NCI-H2196 treated with DMSO at 0.1 percent for 48 hours (cell line): ENCODE measurements at regions not wholly inside any gene's neighbourhood (a gene's known extent, or its start where the extent isn't known, plus 50 kb on each side); places are given as distances from the start of the nearest gene placed in this dataset.

Experiments used
- DNase-seq: peaks from one replicate; lab custom pipeline; 2025; ENCODE audit not compliant: unreplicated experiment; lab: John Stamatoyannopoulos, UW

DNA sequence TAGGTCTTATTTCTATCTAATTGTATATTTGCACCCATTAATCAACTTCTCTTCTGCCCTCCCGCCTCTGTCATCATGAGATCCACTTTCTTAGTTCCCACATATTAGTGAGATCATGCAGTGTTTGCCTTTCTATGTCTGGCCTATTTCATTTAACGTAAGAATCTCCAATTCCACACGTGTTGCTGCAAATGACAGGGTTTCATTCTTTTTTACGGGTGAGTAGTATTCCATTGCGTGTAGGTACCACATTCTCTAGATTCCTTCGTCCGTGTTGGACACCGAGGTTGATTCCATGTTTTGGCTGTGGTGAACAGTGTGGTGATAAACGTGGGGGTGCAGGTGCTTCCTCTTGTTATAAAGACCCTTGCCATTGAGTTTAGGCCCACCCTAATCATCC lies 64.7 kb upstream of the GSE1 start:
- DNase-seq = no peak

DNA sequence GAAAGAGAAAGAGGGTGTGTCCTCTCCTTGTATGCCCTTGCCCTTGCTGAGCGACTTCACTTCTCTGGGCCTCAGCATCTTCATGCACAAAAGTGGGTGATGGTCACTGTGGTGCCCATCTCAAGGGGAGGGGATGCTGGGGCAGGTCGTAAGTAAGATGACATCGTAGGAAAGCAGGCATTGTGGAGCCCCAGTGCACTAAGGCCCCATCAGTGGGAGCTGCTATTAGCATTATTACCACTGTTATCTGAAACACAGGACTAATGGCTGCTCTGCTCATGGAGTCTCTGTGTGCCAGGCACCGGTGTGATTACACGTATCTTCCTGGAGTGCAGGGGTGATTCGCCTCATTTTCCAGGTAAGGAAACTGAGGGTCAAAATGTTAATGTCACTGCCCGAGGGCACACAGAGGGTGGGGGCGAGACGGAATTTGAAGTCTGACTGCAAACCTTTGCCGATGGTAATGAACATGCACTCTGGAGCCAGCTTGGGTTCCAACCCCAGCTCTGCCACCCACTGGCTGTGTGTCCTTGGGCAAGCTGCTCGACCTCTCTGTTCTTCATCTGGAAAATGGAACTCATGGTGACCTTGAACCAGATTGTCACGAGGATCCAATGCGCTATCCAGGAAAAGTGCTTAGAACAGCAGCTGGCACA lies 63.2 kb upstream of the GSE1 start:
- no peak for DNase-seq

DNA sequence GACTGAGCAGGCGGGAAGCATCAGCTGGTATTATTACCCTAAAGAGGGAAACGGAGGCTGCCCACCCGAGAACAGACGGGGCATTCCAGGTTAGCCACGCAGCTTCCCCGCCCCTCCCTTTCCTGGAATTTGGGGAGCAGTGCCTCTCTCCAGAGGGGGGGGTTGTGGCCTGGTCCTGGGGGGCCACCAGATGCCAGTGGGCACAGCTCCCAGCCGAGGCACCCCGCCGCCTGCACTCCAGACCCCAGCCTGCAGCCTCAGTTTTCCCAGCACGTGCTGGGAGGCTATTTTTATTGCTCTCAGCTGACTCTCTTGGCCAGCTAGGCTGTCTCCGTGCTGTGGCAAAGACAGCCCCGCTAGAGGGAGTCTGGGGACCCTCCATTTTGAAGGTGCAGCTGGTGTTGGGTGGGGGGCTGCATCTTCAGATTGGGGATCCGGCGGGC lies 62.7 kb upstream of the GSE1 start:
- DNase-seq = no peak

DNA sequence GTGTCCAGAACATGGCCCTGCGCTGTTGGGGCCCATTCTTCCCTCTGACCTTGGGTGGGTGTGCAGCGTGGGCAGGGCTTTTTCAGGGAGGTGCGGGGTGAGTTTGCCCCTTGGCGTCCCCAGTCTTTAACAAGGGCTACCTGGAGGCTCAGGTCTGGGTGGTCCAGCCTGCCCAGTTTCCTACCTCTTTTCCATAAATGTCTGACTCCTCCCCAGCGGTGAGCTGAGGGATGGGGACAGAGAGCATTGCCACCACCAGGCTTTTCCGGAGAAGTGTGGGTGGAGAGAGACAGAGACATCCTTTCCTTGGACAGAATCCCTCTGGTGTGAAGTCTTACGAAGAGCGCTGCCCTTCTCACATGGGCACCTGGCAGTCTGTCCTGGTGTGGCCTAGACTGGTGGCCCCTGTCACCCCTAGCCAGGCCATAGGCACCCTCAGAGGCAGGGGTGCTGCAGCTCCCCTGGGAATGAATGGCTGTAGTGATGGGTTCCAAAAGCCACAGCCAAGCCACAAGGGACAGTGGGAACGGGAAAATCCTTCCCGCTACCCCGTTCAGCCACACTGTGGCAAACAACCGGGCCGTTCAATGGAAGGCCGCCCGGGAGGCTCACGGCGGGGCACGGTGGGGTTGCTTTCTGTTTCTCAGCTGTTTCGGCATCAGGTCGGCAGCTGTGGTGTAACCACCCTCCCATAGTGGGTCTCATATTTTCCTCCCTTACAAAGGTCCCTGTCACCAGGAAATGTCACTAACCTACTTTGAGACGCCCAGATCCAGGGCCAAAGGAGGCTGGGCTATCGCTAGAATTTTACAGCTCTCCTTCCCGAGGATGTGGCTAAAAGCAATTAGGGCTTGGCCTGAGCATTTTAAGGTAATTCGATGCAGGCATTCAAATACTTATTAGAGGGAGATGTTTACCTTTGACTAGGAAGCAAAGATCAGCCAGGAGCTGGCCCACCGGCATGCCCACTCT lies 61.9 kb upstream of the GSE1 start:
- no peak for DNase-seq

DNA sequence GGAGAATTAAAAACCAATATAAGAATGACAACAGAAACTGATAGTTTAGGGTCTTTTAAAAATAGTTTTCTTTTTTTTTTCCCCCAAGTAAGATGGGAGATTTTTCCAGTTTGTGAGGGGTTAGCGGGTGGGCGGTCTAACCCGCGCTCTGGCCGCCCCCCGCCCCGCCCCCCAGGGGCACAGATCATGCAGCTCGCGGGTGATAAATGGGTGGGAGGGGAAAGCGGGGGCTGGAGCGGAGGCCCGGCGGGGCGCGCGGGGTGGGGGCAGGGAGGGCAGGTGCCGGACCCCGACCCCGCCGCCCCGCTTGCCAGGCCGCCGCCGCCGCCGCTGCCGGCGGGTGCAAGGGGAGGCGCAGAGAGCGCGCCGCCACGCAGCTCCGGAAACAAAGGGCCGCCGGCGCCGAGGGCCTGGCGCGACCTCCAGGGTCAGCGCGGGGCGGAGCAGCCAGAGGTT lies 60.1 kb upstream of the GSE1 start:
- no peak for DNase-seq

DNA sequence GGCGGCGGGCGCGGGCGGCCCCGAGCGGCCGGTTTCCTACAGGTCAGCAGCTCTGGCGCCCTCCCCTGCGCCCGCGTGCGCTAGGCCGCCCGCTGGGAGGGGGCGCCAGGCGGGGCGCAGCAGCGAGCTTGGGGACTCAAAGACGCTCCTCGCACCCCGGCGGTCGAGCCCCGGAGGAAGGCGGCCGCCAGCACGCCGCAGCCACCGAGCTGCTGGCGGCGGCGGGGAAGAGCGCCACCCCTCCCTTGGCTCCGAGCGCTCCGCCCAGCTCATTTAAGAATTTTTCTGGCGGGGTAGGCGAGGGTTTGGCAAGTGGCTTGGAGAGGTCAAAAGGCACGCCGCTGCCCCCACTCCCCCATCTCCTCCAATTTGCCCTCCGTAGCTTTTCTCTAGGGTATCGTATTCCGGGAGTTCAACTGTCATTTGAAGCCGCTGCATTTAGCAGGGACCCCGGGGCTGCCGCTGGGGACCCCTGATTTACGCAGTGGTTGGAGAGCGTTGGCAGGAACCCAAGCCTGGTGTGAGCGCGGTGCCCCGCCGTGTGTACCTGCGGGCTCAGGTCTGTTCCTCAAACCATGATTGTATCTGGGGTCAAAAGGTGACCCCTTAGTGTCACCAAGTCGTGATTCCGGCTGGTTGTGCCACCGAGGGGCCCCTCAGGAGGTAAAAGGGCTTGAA lies 59.5 kb upstream of the GSE1 start:
- DNase-seq = peak; percentile 69

DNA sequence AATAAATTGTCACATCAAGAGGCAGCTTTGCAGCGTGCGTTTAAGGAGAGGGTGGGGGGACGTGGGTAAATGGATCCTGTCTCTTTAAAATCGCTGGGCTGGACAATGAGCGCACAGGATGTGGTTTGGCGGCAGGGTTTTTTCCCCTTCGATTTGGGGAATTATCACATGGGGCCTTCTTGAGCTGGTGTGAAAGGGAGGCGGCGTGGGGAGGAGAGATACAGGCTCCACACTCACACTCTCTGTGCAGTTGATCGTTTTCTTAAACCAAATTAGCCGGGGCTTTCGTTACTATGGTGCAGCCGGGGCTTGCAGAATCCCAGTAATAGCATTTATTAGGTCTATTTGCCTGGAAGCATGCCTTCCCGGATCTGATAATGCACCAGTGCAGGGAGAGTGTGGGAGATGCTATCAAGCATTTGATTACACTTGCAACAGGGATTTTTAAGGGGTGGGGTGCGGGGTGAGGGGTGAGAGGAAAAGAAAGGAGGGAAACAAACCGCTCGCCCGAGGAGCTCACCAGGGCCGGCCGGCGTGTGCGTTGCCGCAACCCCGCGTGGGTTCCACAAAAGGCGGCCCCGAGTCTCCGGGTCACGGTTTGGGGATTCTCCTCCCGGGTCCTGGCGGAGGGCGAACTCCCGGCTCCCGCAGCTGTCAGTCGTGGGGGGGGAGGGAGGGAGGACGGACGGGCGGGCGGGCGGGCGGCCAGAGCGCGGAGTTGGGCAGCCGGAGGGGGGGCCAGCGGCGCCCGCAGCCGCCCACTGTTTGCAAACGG lies 58.8 kb upstream of the GSE1 start:
- DNase-seq = peak; percentile 44

DNA sequence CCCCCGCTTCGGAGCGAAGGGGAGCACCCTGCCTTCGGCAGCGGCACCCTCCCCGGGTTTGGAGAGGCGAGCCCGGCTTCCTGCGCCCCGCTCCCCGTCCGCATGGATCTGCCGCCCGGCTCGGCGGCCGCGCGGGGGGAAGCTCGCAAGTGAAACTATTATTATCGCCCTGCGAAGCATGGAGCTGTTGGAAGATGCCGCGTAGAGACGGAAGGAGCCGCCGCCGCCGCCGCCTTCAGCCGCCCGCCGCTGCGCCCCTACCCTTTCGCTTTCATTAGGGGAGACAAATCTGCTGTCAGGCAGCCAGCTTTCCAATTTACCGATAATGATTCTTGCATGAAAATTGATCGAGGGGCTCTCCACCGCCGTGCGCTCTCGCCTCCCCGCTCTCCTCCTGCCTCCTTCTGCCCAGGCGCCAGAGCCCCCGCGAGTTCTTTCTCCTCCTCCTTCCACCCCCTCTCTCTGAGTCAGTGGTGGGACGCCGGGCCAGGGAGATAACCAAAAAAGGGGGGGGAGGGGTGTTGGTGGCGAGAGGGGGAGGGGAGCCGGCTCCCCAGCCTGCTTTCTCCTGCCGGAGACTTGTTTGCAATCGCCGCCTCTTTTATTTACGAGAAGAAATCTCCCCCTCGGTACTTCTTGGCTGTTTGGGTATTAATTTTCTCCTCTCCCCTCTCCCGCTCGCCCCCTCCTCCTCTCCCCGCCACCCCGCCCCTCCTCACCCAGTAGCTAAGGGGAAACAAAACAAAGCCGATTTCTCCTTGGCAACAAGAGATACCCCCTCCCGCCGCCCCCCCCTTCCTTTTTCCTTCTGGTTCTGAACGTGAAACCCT lies 58.0 kb upstream of the GSE1 start:
- peak; percentile 51 for DNase-seq

DNA sequence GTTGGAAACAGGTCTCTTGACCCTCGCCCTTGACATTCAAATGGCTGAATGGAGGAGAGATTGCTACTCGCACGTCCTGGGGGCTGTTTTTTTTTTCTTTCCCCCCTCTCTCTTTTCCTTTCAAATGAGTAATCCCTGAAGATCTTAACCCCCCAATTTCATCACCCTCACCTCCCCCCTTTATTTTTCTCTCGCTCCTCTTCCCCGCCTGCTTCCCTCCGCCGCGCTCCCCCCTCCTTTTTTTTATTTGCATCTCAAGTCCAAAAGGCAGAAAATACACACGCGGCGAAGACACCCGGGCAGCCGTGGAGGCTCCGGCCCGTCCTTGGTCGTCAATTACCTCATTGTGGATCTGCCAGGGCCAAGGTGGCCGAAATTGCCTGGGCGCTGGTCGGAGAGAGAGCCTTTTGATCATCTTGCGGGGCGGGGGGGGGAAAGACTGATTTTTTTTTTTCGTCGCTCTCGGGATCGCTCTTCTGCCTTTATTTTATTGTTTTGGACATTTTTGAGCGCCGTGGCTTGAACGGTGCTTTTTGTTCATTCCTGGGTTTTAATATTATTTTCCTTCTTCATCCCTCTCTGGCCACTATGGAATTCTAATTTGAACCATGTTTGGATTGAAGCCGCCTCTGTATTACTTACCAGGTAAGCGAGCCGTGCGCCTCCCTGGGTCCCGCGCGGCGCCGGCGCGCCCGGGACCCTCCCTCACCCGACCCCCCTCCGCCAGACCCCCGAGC lies 57.2 kb upstream of the GSE1 start:
- DNase-seq = no peak

DNA sequence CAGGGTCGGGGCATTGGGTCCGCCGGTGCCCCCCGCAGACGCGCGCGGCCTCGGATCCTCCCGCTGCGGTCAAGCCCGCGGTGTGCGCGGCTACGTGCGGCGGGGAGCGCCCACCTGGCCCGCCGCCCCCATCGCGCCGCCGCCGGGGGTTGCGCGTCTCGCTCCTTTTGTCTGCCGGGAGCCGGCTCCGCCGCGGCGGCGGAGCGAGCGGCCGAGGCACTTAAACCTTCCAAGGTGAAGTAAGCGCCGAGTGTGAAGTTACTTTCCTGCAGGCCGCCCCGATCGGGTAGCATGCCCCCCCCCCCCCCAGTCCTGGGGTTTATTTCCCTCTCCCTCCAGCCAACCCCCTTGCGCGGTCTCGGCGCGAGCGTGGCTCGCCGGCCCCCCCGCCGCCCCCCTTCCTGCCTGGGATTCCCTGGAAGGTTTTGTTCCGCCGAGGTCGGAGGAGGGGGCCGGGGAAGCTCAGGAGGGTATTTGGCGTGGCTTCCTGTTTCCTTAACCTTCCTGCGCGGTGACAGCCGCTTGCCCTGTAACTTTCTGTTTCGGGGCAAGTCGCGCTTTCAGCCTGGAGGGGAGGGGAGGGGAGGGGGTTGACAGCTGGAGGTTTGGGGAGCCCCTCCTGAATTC lies 56.6 kb upstream of the GSE1 start:
- no peak for DNase-seq

DNA sequence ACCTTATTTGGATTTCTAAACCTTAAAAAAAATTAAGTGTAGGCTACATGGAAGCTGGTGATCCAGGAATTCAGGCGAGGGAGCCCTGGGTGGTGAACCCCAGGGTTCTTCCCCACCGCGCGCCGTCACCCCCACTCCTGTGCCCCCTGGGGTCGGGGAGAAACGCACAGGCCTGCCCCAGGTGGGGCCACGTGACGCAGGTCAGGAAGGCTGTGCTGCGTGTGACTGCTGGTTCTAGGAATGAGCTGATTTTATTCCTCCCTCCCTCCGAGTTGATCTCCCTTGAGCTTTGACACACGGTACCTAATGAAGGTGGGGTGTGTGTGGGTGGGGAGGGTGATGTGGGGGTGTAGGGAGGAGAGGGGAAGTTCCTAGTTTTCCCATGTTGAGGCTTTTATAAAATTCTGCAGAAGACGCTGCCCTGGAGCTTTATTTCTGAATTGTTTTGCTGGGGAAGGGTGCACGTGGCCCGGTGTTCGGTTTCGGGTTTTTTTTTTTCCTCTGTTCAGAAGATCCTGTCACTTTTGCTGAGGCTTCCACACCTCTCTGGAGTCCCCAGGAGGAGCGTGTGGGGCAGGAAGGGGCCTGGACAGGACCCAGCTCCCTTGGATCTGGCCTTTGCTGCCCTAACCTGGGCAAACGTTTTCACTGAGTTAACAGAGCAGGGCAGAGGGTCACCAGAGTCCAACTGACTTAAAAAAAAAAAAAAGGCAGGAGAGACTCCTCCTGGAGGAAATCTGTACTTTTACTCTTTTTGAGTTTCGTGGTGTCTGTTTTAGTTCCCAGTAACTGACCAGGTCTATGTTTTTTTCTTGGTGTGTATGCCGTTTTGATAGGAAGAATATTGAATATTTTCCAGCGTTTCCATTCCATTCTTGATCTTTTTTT lies 55.8 kb upstream of the GSE1 start:
- no peak for DNase-seq

DNA sequence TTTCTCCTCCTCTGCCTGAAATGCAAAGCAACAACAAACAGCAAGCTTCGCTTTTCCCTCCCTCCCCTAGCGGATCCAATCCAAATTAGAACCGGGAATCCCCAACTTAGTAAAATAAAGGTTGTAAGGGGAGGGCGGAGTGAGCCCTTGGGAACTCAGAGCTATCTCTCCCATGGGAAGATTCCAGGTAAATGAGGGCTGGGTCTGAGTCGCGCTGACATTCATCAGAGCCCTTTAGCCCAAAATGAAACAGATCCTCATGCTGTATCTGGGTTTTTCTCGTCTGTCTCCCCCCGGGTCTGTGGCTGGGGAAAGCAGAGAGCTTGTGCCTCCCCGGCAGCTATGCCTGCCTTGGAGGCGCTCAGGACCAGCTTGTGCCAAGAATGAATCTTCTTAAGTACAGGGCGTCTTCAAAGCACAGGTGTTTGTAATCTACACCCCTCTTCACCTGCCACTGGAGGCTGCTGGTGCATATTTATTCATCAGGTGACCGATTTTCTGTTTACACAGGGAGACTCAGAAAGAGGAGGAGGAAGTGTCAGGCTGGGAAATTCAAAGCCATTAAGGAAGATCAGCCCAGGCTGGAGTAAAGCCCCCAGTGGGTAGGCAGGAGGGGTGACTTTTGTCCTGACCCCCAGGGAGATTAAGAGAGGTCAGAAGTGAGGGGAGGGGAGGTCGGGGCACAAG lies 55.0 kb upstream of the GSE1 start:
- DNase-seq = peak; percentile 52

DNA sequence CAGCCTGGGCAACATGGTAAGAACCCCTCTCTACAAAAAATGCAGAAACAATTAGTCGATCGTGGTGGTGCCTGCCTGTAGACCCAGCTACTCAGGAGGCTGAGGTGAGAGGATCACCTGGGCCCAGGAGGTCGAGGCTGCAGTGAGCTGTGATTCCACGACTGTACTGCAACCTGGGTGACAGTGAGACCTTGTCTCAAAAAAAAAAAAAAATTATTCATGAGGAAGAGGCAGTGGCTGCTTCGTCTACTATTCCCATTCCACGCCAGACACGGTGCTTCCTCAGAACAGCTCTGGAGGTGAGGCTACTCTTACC lies 52.2 kb upstream of the GSE1 start:
- DNase-seq = no peak

DNA sequence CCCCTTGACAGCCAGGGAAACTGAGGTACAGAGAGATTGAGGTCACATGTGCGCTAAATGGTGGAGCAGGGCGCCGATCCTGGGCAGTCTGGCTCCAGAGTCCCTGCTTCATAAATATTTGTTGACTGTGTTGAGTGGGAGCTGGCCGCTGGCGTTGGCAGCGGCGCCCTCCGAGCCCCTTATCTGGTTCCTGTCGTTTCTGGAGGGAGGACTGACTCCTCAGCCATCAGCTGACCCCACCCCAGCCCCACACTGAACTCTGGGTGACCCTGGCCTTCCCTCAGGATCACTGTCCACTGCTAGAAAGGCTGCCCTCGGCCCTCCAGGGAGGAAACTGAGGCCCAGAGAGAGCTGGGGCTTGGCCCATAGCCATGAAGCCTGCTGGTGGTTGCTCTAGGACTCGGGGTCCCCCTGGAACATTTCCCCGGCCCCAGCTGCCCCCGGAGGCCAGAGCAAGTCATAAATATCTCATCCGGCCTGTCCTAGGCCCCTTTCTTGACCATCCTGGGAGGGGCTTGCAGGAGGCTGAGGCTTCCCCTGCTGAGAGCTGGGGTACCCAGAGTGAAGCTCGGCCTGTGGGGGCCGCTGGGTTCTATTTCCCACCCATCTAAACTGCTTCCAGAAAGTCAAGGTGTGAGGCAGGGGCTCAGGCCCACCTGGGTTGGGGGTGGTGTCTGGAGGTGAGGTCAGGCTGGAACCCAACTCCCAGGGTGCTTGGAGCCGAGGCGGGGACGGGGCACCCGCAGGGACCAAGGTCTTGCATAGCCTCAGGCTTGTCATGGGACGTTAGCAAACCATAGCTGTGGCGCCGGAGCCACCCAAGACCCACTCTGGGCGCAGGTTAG lies 51.7 kb upstream of the GSE1 start:
- no peak for DNase-seq

DNA sequence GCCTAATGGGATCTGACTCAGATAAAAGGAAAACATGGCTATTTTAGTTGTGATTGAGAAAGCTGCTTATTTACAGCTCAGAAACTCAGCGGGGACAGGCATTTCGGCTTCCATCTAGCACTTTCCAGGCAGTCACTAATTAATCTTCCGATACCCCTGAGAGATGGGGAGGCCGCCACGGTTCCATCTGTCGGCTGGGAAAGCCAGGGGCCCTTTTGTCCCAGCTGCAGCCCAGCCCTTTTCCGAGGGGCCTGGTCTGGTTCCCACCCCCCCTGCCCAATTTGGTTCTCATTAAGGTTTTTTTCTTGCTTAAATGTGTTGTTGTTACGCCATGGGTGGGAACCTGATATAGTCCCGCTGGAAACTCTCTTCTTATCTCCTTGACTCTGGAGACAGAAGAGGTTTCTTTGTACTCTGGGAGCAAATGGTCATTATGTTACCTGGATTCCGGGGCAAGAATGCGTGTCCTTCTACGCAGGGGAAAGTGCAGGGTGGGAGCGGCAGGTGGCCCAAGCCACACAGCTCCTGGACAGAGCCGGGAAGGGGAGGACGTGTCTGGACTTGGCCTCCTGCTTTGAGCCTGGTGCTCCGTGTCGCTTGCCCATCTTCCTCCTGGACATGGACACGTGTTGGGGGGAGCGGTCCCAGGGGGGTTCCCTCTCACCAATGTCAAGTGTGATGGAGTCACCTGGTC lies 50.9 kb upstream of the GSE1 start:
- DNase-seq = no peak

DNA sequence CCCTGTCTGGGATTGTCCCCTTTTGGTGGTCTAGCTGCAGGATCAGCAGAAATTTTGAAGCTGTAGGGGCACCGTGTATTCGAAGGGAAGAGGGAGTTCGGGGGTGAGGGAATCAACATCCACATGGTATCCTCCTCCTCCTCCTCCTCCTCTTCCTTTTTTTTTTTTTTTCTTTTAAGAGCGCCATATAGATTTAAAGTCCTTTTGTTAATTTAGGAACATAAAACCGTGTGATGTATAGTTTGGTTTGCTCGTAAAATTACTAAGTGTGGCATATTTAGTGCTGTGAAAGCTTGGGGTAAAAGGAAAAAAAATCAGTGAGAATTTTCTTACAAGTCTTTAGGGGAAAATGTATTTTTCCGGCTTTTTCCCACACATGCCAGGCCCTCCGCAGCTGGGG lies 50.1 kb upstream of the GSE1 start:
- no peak for DNase-seq
